NCI-H146 (cell line): ENCODE measurements at regions not wholly inside any gene's neighbourhood (a gene's known extent, or its start where the extent isn't known, plus 50 kb on each side); places are given as distances from the start of the nearest gene placed in this dataset.
"Not testable (repeated sequence)": the region's sequence is repeated elsewhere in the genome, so short reads cannot be mapped to it uniquely, and the experiment has no call there.

Experiments used
- DNase-seq: peaks from one replicate; lab custom pipeline; 2025; lab: John Stamatoyannopoulos, UW

- no peak for DNase-seq
Measured at GRCh38 chr2:17362956-17363355, 155.3 kb downstream of the RAD51AP2 start.

- no peak for DNase-seq
Measured at GRCh38 chr2:17355608-17356329, 162.5 kb downstream of the RAD51AP2 start.

- peak; percentile 68 for DNase-seq
Measured at GRCh38 chr2:17353263-17353662, 165.0 kb downstream of the RAD51AP2 start.

GRCh38 chr2:17342692-17343091 is 175.5 kb downstream of the RAD51AP2 start:
- not testable (repeated sequence) for DNase-seq

GRCh38 chr2:17337507-17337906 is 180.7 kb downstream of the RAD51AP2 start:
- no peak for DNase-seq

GRCh38 chr2:17336458-17336857 is 181.8 kb downstream of the RAD51AP2 start:
- DNase-seq: no peak

- no peak for DNase-seq
Measured at GRCh38 chr2:17334300-17334699, 183.9 kb downstream of the RAD51AP2 start.

- no peak for DNase-seq
Measured at GRCh38 chr2:17331636-17332035, 186.6 kb downstream of the RAD51AP2 start.

GRCh38 chr2:17328161-17328560 is 190.1 kb downstream of the RAD51AP2 start:
- no peak for DNase-seq

- DNase-seq: no peak
Measured at GRCh38 chr2:17327649-17328048, 190.6 kb downstream of the RAD51AP2 start.

- DNase-seq: no peak
Measured at GRCh38 chr2:17326717-17327116, 191.5 kb downstream of the RAD51AP2 start.

GRCh38 chr2:17323697-17324096 is 194.5 kb downstream of the RAD51AP2 start:
- DNase-seq: no peak

GRCh38 chr2:17322461-17322860 is 195.8 kb downstream of the RAD51AP2 start:
- DNase-seq: no peak

GRCh38 chr2:17319090-17319489 is 199.2 kb downstream of the RAD51AP2 start:
- DNase-seq: no peak

- no peak for DNase-seq
Measured at GRCh38 chr2:17318013-17318412, 200.2 kb downstream of the RAD51AP2 start.

GRCh38 chr2:17317439-17317976 is 200.7 kb downstream of the RAD51AP2 start:
- no peak for DNase-seq

- no peak for DNase-seq
Measured at GRCh38 chr2:17313261-17313660, 205.0 kb downstream of the RAD51AP2 start.

GRCh38 chr2:17311771-17312511 is 206.3 kb downstream of the RAD51AP2 start:
- no peak for DNase-seq

GRCh38 chr2:17311106-17311619 is 207.1 kb downstream of the RAD51AP2 start:
- no peak for DNase-seq

GRCh38 chr2:17309741-17310339 is 208.4 kb downstream of the RAD51AP2 start:
- DNase-seq: peak; percentile 81

GRCh38 chr2:17309181-17309580 is 209.1 kb downstream of the RAD51AP2 start:
- no peak for DNase-seq

- DNase-seq: no peak
Measured at GRCh38 chr2:17306706-17307105, 211.5 kb downstream of the RAD51AP2 start.

- no peak for DNase-seq
Measured at GRCh38 chr2:17306219-17306618, 212.0 kb downstream of the RAD51AP2 start.
